SK-N-SH (cell line): ENCODE measurements at regions not wholly inside any gene's neighbourhood (a gene's known extent, or its start where the extent isn't known, plus 50 kb on each side); places are given as distances from the start of the nearest gene placed in this dataset.

Experiments used
- CTCF ChIA-PET: fragments of 300-600, 350-600 bp; formaldehyde crosslinking; extraction: SDS; loops from one replicate; lab custom pipeline; 2021; lab: Yijun Ruan, JAX
- POLR2A ChIA-PET: fragments of 350-600 bp; sonication (Branson Sonifier 250); formaldehyde crosslinking; extraction: SDS; loops from one replicate; lab custom pipeline; 2020; ENCODE audit warnings: antibody characterized with exemption, inconsistent platforms; lab: Yijun Ruan, JAX
- DNase-seq: peaks from one replicate; pipeline ENCODE4 v3.0.0; 2012
- H2AFZ ChIP-seq: fragments of 200-600 bp; sonication (generic); 2 replicates; pipeline ENCODE4 v1.8.1; 2016; ENCODE audit warnings: antibody characterized with exemption, mild to moderate bottlenecking, low read depth
- H3F3A ChIP-seq: fragments of 200-600 bp; sonication (generic); replicated peaks from 2 replicates; pipeline ENCODE3; 2016; ENCODE audit warnings: antibody characterized with exemption, mild to moderate bottlenecking; ENCODE audit not compliant: insufficient read depth
- H3K27ac ChIP-seq, 2 experiments: fragments of 200-500 bp in 1 of 2; fragments of 200-600 bp in 1 of 2; sonication (Bioruptor generic) in 1 of 2; sonication (generic), shearing (Covaris generic) in 1 of 2; 2 replicates each; pipeline versions ENCODE4 v1.5.1 to v1.6.1; 2014 to 2016; ENCODE audit warnings: low read depth in 2 of 2, inconsistent platforms in 1 of 2, low read length in 1 of 2, mild to moderate bottlenecking in 1 of 2, mixed read lengths in 1 of 2
- H3K27me3 ChIP-seq: fragments of 200-600 bp; sonication (generic), shearing (Covaris generic); 2 replicates; pipeline ENCODE4 v1.6.1; 2016; ENCODE audit warnings: mixed run types; ENCODE audit not compliant: insufficient read depth
- H3K36me3 ChIP-seq, 2 experiments: fragments of 200-500 bp in 1 of 2; fragments of 200-600 bp in 1 of 2; sonication (Bioruptor generic) in 1 of 2; sonication (generic) in 1 of 2; replicated peaks in 1 of 2; 2 replicates each; pipeline versions ENCODE3 to v1.5.1; 2014 to 2016; ENCODE audit warnings: low read length in 1 of 2, mild to moderate bottlenecking in 1 of 2; ENCODE audit not compliant: insufficient read depth in 2 of 2, control insufficient read depth in 1 of 2
- H3K4me1 ChIP-seq, 2 experiments: fragments of 200-500 bp in 1 of 2; fragments of 200-600 bp in 1 of 2; sonication (Bioruptor generic) in 1 of 2; sonication (generic), shearing (Covaris generic) in 1 of 2; 2 replicates each; pipeline versions ENCODE4 v1.5.1 to v1.6.1; 2014 to 2016; ENCODE audit warnings: low read depth in 1 of 2, low read length in 1 of 2, mixed run types in 1 of 2; ENCODE audit not compliant: insufficient read depth in 2 of 2, control insufficient read depth in 1 of 2
- H3K4me2 ChIP-seq: fragments of 200-600 bp; sonication (generic), shearing (Covaris generic); 2 replicates; pipeline ENCODE4 v1.6.1; 2017; ENCODE audit warnings: mixed run types
- H3K4me3 ChIP-seq, 2 experiments: fragments of 200-500 bp in 1 of 2; fragments of 200-600 bp in 1 of 2; sonication (Bioruptor generic) in 1 of 2; sonication (generic), shearing (Covaris generic) in 1 of 2; 2 replicates each; pipeline versions ENCODE4 v1.5.1 to v1.8.1; 2014 to 2016; ENCODE audit warnings: low read depth in 2 of 2, inconsistent platforms in 1 of 2, low read length in 1 of 2, mild to moderate bottlenecking in 1 of 2, mixed read lengths in 1 of 2, moderate library complexity in 1 of 2
- H3K79me2 ChIP-seq: fragments of 200-600 bp; sonication (generic); 2 replicates; pipeline ENCODE4 v1.8.1; 2017; ENCODE audit warnings: mild to moderate bottlenecking; ENCODE audit not compliant: insufficient read depth
- H3K9ac ChIP-seq: fragments of 200-600 bp; sonication (generic); 2 replicates; pipeline ENCODE4 v1.6.1; 2017; ENCODE audit warnings: mixed run types
- H3K9me2 ChIP-seq: fragments of 200-600 bp; sonication (generic); 2 replicates; pipeline ENCODE4 v1.6.1; 2017; ENCODE audit warnings: mixed run types
- H3K9me3 ChIP-seq: fragments of 200-600 bp; sonication (generic); 2 replicates; pipeline ENCODE4 v1.6.1; 2017; ENCODE audit warnings: mixed run types, mild to moderate bottlenecking, moderate library complexity
- H4K20me1 ChIP-seq: fragments of 200-600 bp; sonication (generic); 2 replicates; pipeline ENCODE4 v1.6.1; 2017; ENCODE audit warnings: mild to moderate bottlenecking, mixed run types; ENCODE audit not compliant: insufficient read depth
- EP300 ChIP-seq, 2 experiments: IDR thresholded peaks; 2 replicates each; pipeline versions ENCODE4 v1.4.0 to v1.6.1; 2012; ENCODE audit warnings: borderline replicate concordance in 1 of 2, low read depth in 1 of 2, low read length in 1 of 2
- EZH2phosphoT487 ChIP-seq: fragments of 200-600 bp; sonication (generic); IDR thresholded peaks from 2 replicates; pipeline ENCODE4 v1.6.1; 2017; ENCODE audit warnings: low read depth, mixed run types, mild to moderate bottlenecking, antibody characterized with exemption, moderate library complexity, borderline replicate concordance
- FOSL2 ChIP-seq: IDR thresholded peaks from 2 replicates; pipeline ENCODE4 v1.4.0; 2012; ENCODE audit warnings: low read depth, mild to moderate bottlenecking, moderate library complexity, borderline replicate concordance
- GABPA ChIP-seq: IDR thresholded peaks from 2 replicates; pipeline ENCODE4 v1.4.0; 2012; ENCODE audit warnings: low read depth, mild to moderate bottlenecking
- GATA2 ChIP-seq: sonication (generic); formaldehyde crosslinking; IDR thresholded peaks from 2 replicates; pipeline ENCODE4 v1.5.0; 2020; ENCODE audit warnings: mild to moderate bottlenecking, missing genetic modification reagents
- JUND ChIP-seq: IDR thresholded peaks from 2 replicates; pipeline ENCODE4 v1.4.0; 2012
- MEF2A ChIP-seq: IDR thresholded peaks from 2 replicates; pipeline ENCODE4 v1.4.0; 2012; ENCODE audit warnings: low read depth, borderline replicate concordance
- MXI1 ChIP-seq: IDR thresholded peaks from 2 replicates; pipeline ENCODE4 v1.6.1; 2012; ENCODE audit warnings: mild to moderate bottlenecking, low read depth, low read length, improper control_type of control experiment
- RAD21 ChIP-seq: IDR thresholded peaks from 2 replicates; pipeline ENCODE4 v1.6.1; 2012; ENCODE audit warnings: mild to moderate bottlenecking, low read length
- SIN3A ChIP-seq: IDR thresholded peaks from 2 replicates; pipeline ENCODE4 v1.6.1; 2012; ENCODE audit warnings: low read depth, mild to moderate bottlenecking, low read length, moderate library complexity, borderline replicate concordance
- SMC3 ChIP-seq: IDR thresholded peaks from 2 replicates; pipeline ENCODE4 v1.6.1; 2012; ENCODE audit warnings: low read depth, low read length, improper control_type of control experiment
- TCF12 ChIP-seq: IDR thresholded peaks from 2 replicates; pipeline ENCODE4 v1.4.0; 2012
- TEAD4 ChIP-seq: IDR thresholded peaks from 2 replicates; pipeline ENCODE4 v1.4.0; 2012; ENCODE audit warnings: mild to moderate bottlenecking, borderline replicate concordance; ENCODE audit not compliant: insufficient read depth
- YY1 ChIP-seq: IDR thresholded peaks from 2 replicates; pipeline ENCODE4 v1.4.0; 2012; ENCODE audit warnings: low read depth, mild to moderate bottlenecking
- WGBS: methylation state at CpG from one replicate; pipeline ENCODE4 v1.1.6; 2017; ENCODE audit warnings: low lambda C conversion rate; 5-methylcytosine and 5-hydroxymethylcytosine counted together
- TF ChIP-seq, protein P1 (sequence below): IDR thresholded peaks from 2 replicates; pipeline ENCODE4 v1.4.0; 2012; ENCODE audit warnings: low read depth
- TF ChIP-seq, protein P2 (sequence below): IDR thresholded peaks from 2 replicates; pipeline ENCODE4; 2012

DNA sequence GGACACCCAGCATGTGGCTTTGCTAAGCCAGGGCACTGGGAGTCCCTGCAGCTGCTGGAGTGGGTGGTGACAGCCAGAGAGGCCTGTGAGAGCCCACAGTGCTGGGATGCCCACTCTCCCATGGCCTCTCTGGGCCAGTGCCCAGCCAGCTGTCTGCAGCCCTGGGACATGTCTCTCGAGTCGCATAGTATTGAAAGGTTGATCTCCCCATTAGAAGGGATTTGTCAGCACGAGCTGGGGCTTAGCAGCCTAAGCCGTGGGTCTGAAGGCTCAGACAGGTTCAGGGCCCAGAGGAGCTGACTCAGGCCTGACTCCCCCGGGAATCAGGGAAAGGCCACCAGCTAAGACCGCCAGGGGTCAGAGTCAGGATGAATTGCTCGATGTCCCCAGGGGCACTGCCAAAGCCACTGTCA is 53.5 kb downstream of the FOXD2 start:
- ChIA-PET CTCF (interaction anchor here (1.0 to 1.7 kb wide), 5 partner anchors 10 to 219 kb away, joined by 3 to 5 read pairs (median 5); no protein-coding TSS in a partner anchor), POLR2A (no interaction called here)
- Histone ChIP-seq H3K9me3 (no peaks in the 10 kb centered on the region), H3K27me3 (peaks cover 3% of the 10 kb centered on the region; the same call in 1 of the 2 replicates), H3K4me2 (no peak overlapping the region), H4K20me1 (no peaks in the 10 kb centered on the region), H3K36me3 (no peaks in the 10 kb centered on the region), H3K27ac (no peak overlapping the region), H3F3A (no peaks in the 10 kb centered on the region), H3K9ac (no peak overlapping the region), H2AFZ (no peak overlapping the region), H3K4me3 (no peak overlapping the region), H3K79me2 (no peaks in the 10 kb centered on the region), H3K4me1 (no peaks in the 10 kb centered on the region), H3K9me2 (no peaks in the 10 kb centered on the region)
- WGBS = no CpG with 5 or more reads among the region's 7 CpGs
- no peak for TF ChIP-seq TEAD4
- TF ChIP-seq TCF12 = no peak
- no peak for TF ChIP-seq RAD21
- TF ChIP-seq SMC3 = no peak
- TF ChIP-seq GATA2 (CRISPR knock-in tag) = no peak
- no peak for TF ChIP-seq SIN3A
- TF ChIP-seq, protein P1, sequence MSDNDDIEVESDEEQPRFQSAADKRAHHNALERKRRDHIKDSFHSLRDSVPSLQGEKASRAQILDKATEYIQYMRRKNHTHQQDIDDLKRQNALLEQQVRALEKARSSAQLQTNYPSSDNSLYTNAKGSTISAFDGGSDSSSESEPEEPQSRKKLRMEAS = no peak
- TF ChIP-seq JUND = no peak
- no peak for TF ChIP-seq YY1
- no peak for TF ChIP-seq FOSL2
- TF ChIP-seq MXI1 = no peak
- no peak for TF ChIP-seq MEF2A
- no peak for TF ChIP-seq EZH2phosphoT487
- TF ChIP-seq GABPA = no peak
- DNase-seq = no peak

DNA sequence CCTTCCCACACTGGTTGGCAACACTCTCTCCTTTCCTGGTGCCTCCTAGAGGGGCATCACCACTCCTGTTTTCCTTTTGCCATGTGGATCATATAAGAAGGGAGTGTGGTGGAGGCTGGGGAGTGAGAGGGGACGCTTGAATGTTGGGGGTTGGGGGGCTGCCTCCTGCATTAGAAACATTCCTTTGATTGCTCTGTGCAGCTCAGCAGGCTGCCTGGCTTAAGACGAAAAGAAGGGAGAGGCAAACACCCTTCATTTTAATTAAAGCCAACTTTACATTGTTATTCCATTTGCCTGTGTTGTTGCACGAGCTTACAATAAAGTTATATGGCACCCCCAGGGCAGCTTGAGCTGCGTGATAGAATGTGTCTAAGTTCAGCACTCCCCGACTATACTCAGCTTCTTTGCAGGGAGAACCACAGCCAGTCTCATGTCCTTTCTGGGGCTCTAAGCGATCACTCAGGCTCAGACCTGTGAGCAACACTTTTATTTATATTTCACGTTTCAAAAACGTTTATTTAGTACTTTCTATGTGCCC is 57.4 kb downstream of the FOXD2 start:
- Histone ChIP-seq H3K4me2 (no peak overlapping the region), H3K4me1 (no peaks in the 10 kb centered on the region), H4K20me1 (no peaks in the 10 kb centered on the region), H3F3A (no peaks in the 10 kb centered on the region), H3K36me3 (no peaks in the 10 kb centered on the region), H3K79me2 (no peaks in the 10 kb centered on the region), H3K27me3 (peaks cover 3% of the 10 kb centered on the region; the same call in 1 of the 2 replicates), H2AFZ (no peak overlapping the region), H3K27ac (no peak overlapping the region), H3K9me2 (no peaks in the 10 kb centered on the region), H3K9ac (no peak overlapping the region), H3K4me3 (no peak overlapping the region), H3K9me3 (no peaks in the 10 kb centered on the region)
- TF ChIP-seq SIN3A = no peak
- TF ChIP-seq, protein P2, sequence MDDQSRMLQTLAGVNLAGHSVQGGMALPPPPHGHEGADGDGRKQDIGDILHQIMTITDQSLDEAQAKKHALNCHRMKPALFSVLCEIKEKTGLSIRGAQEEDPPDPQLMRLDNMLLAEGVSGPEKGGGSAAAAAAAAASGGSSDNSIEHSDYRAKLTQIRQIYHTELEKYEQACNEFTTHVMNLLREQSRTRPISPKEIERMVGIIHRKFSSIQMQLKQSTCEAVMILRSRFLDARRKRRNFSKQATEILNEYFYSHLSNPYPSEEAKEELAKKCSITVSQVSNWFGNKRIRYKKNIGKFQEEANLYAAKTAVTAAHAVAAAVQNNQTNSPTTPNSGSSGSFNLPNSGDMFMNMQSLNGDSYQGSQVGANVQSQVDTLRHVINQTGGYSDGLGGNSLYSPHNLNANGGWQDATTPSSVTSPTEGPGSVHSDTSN = no peak
- TF ChIP-seq MXI1 = no peak
- TF ChIP-seq EP300 (IDR thresholded peaks at IDR 0.05; ENCODE audit: borderline replicate concordance in 1 of 2, low read depth in 1 of 2, low read length in 1 of 2) = no peak
- TF ChIP-seq SMC3 = no peak
- CTCF ChIA-PET = interaction anchor here (1.8 to 2.9 kb wide), 2 partner anchors 215 to 231 kb away, joined by 6 to 11 read pairs; no protein-coding TSS in a partner anchor
- POLR2A ChIA-PET = no interaction called here
- 15% methylated on average over 8 of the region's 8 CpGs for WGBS
- no peak for DNase-seq
